HG03064 (cell line): ENCODE measurements at regions not wholly inside any gene's neighbourhood (a gene's known extent, or its start where the extent isn't known, plus 50 kb on each side); places are given as distances from the start of the nearest gene placed in this dataset.
"Not testable (repeated sequence)": the region's sequence is repeated elsewhere in the genome, so short reads cannot be mapped to it uniquely, and the experiment has no call there.

ENCODE experiments used
- ATAC-seq: cut with Tn5 transposase; IDR thresholded peaks from one replicate; pipeline ENCODE4 v1.9.1; 2021; ENCODE audit warnings: low read depth; ENCODE audit not compliant: unreplicated experiment

DNA sequence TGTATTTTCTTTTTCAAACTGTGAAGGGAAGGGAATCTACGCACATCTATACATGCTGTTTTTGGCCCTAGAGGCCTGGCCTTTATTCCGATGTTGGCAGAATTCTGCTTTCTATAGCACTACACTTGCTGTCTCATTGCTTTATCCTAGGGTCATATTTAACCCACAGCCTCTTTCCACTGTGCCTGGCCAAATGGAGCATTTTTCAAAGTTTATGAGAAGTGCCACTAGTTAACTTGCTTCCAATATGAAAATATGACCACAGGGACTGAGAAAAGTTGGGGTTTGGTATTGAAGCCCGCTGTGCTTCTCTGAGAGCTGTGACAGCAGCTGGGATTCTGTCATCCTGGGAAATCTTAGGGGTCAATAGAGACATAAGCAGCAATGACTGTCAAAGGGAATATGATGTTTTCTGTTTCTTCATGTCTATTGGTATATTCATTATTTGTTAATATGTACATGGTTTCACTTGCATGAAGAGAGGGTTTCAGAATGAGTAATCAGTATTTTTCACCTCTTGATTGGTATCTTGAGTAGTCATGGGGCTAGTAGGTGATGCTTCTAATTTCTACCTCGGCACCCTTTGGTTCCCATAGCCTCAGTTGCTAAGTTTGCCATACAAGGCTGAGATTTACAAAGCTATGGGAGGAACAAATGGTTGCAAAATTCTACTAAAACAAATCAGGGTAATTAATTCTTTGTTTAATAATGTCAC lies 275.8 kb upstream of the RBMS3 start:
- peak; percentile 99 for ATAC-seq

DNA sequence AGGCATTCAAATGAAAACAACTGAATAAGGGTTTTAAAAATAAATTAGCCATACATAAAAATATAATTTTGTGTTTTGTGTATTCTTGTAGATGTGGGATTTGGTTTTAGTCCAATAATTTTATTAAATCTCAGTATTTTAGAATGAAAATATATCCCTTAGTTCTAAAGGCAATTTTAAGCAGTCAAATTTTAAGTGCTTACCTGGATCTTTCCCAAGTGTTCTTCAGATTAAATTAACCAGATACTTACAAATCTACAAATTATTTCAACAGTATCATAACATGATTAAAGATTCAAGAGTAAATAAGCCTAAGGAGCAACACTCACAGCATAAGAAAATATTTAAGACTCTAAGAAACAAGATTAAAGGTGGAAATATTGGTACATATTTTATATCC lies 275.0 kb upstream of the RBMS3 start:
- ATAC-seq = no peak

- ATAC-seq = no peak
Observed at GRCh38 chr3:29011441-29011840, 269.4 kb upstream of the RBMS3 start.

GRCh38 chr3:29011966-29012365 lies 268.9 kb upstream of the RBMS3 start:
- no peak for ATAC-seq

- ATAC-seq = no peak
Observed at GRCh38 chr3:29022976-29023375, 257.9 kb upstream of the RBMS3 start.

- peak; percentile 97 for ATAC-seq
Observed at GRCh38 chr3:29026286-29026685, 254.6 kb upstream of the RBMS3 start.

GRCh38 chr3:29026959-29027358 lies 253.9 kb upstream of the RBMS3 start:
- ATAC-seq = no peak

DNA sequence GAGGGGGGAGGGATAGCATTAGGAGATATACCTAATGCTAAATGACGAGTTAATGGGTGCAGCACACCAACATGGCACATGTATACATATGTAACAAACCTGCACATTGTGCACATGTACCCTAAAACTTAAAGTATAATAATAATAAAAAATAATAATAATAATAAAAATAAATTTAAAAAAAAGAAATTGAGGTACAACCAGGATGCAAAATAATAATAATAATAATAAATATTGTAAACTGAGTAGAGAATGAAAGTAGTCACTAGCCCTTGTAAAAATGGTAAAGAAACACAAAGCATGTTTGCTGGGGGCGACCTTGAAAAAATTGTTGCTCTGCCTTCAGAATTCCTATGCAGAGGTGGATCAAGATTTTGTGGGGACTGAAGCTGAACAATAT lies 249.7 kb upstream of the RBMS3 start:
- ATAC-seq = not testable (repeated sequence)

- ATAC-seq = no peak
Observed at GRCh38 chr3:29033511-29033910, 247.4 kb upstream of the RBMS3 start.

DNA sequence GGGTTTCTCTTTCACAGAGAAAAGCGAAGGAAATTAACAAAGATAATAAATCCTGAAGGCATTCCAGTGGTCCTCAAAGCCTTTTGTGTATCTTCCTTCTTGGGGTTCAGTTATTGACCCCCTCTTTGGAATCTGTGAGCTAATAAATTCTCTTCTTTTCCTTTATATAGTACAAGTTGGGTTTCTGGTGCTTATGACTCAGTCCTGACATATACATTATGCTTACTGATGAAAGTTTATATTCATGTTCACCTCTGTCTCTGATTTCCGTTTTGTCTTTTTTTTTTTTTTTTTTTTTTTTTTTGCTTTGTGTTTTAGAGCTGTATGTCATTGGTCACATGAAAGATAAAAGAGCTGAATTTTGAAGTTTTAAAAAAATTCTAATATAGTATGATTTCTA lies 230.7 kb upstream of the RBMS3 start:
- ATAC-seq = no peak

- ATAC-seq = no peak
Observed at GRCh38 chr3:29057326-29057725, 223.5 kb upstream of the RBMS3 start.

DNA sequence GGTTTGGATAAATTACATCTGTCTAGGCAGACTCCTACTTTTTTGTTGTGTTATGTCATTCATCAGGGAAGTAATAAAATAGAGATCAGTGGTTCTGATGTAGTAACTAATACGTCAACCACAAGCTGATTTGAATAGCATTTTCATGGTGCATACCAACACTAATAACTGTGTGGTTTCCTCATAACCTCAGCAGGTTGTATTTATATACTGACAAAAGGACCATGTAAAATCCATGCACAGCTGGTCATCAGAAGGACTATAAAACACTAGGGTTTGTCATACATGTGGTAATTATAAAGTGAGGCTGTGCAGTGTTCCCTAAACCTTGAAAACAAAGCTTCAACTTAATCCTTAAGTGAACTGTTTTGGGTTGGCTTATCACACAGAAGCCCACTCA lies 216.8 kb upstream of the RBMS3 start:
- ATAC-seq = no peak

GRCh38 chr3:29065211-29065785 lies 215.6 kb upstream of the RBMS3 start:
- ATAC-seq = no peak

GRCh38 chr3:29067007-29067406 lies 213.9 kb upstream of the RBMS3 start:
- ATAC-seq = no peak

GRCh38 chr3:29070959-29071634 lies 209.8 kb upstream of the RBMS3 start:
- ATAC-seq = no peak

DNA sequence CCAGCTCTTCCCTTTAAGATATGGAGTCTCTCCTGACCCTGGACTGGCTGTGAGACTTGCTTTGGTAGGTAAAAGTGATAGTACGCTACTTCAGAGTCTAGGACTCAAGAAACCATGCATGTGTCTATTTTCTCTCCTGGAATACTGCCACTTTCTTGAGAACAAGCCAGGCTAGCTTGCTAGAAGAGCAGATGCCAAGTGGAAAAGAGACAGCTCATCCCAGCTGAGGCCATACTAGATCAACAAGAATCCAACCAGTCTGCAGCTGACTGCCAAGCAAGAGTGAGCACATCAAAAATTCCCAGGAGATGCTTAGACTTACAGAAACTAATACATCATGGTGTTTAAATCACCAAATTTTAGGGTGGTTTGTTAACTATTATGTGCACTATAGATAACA lies 208.3 kb upstream of the RBMS3 start:
- ATAC-seq = no peak

DNA sequence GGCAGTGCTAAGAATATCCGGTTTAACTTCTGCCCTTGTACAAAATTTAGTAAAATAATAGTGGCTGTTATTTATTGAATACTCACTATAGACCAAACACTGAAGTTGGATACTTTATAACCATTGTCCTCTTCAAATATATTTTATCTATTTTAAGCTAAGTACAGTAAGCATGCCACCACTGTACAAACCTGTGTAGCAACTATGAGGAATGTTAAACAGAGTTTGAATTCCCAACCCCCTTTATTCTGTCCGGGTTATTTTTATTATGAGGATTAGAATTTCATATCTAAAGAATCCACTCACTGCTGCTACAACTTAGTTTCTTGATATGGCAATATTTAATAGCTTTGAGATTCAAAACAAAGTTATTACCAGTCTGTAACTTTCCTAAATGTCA lies 203.5 kb upstream of the RBMS3 start:
- ATAC-seq = no peak

DNA sequence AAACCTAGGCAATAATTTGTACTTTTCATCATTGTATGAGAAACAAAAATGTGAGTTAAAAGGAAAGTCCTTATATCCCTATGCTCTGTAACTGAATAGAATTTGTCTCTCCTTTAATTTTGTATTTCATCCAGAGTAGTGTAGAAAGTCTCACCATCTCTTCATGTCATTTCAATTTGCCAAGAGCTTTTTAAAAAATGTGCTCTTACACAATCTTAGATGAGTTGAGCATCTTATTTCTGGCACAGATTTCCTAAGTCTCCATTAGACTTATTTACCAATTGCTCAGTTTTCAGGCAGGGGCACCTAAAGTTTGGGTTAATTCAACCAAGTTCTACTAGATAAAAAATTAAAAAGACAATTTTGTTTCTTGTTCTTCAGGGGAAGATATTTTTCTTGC lies 201.5 kb upstream of the RBMS3 start:
- no peak for ATAC-seq

DNA sequence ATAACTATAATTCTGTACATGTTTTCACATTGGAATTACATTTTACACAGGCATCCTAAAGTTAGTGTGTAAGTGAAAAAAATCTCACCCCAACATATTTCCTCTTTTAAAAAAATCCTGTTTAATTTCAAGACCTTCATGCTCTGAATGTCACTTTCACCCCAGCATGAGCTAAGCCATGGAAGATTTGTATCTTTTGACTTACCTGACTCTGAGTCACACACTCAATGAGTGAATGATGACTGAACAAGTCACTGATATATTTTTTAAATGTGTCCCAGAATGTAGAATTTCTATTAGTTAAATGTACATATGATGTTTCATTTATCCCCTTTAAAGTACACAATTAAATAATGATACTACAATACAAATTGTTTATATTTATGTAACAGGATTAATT lies 199.9 kb upstream of the RBMS3 start:
- no peak for ATAC-seq

GRCh38 chr3:29083081-29083480 lies 197.8 kb upstream of the RBMS3 start:
- ATAC-seq = no peak

DNA sequence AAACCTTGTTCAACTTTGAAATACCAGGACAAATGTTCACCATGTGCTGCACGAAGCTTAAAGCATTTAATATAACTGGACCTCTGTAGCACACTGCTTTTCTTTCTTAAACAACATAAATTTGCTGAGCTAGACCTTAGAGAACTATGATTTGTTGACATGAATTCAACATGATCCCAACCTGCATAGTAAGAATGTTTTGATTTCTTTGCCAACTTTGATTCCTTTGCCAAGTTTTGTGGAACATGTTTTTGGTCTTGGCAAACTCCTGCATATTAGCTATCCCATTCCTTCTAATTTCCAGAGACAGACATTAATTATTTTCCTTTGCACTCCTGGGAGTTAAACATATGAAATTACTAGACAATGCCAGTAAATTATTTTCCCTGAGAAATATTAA lies 197.2 kb upstream of the RBMS3 start:
- no peak for ATAC-seq

DNA sequence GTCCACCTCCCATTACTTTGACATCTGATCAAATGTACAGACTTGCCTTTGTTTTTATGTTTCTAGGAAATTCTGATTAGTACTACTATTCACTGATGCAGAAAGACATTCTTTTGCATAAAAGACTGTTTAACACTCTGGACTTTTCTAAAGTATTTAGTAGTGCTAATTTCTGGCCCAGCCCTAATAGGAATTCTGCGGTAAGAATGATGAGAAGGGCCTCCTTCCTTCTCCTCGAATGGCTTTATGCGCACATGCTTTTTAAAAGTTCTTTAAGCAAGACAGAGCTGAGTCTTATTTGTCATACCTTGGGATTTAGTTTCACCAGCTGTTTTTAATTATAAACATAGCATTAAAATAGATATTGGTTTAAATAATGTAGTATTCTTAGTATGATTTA lies 192.3 kb upstream of the RBMS3 start:
- ATAC-seq = no peak
